ENCODE measurements at regions not wholly inside any gene's neighbourhood (a gene's known extent, or its start where the extent isn't known, plus 50 kb on each side); places are given as distances from the start of the nearest gene placed in this dataset.
A peak's percentile ranks its signal among the peaks of the same experiment; 100 is the strongest.
"Not testable (repeated sequence)": the region's sequence is repeated elsewhere in the genome, so short reads cannot be mapped to it uniquely, and the experiment has no call there.

DNA sequence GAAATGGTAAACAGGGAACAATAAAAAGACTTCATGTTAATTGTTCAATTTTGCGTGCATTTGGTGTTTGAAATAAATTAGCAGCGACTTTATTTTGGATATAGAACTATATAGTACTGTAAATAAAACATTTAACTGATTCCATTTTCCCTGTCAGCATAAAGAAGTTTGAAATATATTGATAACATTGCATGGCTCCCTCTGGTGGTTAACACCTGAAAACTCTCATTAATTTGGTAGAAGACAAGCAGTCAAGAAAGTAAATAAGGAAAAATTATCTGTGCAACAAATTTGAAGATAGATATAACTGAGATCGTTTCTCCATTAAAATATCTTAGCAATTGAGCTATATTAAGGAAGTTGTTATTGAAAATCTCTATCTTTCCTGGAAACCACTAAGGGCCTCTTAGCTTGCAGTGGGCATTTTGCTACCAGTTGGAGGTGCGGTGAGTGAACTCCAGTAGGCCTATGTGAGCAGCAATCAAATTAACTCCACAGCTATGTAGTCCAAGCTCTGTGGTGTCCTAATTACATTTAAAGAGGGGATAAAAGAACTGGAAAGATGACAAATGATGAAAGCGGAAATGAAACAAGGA lies 435.7 kb upstream of the FKBP1C start:
- Mint-ChIP-seq H3K4me1 (ENCODE audit: low read depth) (no peaks in the 10 kb centered on the region), H3K4me3 (ENCODE audit: unreplicated experiment) (no peak overlapping the region), H3K27me3 (ENCODE audit: low read depth) (peaks cover 3% of the 10 kb centered on the region), H3K36me3 (ENCODE audit: low read depth) (no peaks in the 10 kb centered on the region), H3K27ac (ENCODE audit: unreplicated experiment) (no peak overlapping the region), H3K9me3 (ENCODE audit: low read depth) (no peaks in the 10 kb centered on the region)
- DNase-seq (ENCODE audit: low spot score): no peak
- TF ChIP-seq, protein P1, sequence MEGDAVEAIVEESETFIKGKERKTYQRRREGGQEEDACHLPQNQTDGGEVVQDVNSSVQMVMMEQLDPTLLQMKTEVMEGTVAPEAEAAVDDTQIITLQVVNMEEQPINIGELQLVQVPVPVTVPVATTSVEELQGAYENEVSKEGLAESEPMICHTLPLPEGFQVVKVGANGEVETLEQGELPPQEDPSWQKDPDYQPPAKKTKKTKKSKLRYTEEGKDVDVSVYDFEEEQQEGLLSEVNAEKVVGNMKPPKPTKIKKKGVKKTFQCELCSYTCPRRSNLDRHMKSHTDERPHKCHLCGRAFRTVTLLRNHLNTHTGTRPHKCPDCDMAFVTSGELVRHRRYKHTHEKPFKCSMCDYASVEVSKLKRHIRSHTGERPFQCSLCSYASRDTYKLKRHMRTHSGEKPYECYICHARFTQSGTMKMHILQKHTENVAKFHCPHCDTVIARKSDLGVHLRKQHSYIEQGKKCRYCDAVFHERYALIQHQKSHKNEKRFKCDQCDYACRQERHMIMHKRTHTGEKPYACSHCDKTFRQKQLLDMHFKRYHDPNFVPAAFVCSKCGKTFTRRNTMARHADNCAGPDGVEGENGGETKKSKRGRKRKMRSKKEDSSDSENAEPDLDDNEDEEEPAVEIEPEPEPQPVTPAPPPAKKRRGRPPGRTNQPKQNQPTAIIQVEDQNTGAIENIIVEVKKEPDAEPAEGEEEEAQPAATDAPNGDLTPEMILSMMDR (IDR thresholded peaks at IDR 0.05): peak; percentile 83

DNA sequence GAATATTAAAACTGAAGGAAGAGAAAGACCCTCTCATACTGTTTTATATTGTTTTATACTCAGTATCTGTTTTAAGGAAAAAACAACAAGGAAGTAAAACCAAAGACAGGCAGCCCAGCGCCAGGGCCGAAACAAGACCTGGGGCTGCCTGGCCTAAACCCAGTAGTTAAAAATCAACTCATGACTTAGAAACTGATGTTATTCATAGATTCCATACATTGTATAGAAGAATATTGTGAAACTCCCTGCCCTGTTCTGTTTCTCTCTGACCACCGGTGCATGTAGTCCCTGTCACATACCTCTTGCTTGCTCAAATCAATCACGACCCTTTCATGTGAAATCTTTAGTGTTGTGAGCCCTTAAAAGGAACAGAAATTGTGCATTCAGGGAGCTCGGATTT lies 445.1 kb upstream of the FKBP1C start:
- DNase-seq (ENCODE audit: low spot score); H3K27ac Mint-ChIP-seq (ENCODE audit: unreplicated experiment); H3K4me1 Mint-ChIP-seq (ENCODE audit: low read depth); H3K27me3 Mint-ChIP-seq (ENCODE audit: low read depth); H3K9me3 Mint-ChIP-seq (ENCODE audit: low read depth); H3K36me3 Mint-ChIP-seq (ENCODE audit: low read depth); H3K4me3 Mint-ChIP-seq (ENCODE audit: unreplicated experiment): not testable (repeated sequence)

DNA sequence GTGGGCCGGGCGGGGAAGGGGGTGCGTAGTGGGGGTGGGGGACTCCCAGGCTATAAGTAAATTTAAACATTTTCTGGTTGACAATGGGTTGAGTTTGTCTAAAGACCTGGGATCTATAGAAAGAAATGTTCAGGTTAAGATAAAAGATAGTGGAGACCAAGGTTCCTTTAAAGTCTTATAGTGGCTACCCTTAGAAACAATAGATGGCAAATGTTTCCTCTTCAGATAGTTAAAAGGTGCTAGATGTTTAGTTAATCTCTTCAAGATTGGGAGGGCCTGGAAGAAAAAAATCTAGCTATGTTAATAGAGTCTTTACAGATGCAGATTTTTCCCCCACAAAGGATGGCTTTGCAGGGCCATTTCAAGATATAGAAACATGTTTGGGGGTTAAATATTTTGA lies 446.4 kb upstream of the FKBP1C start:
- no peaks in the 10 kb centered on the region for H3K27me3 Mint-ChIP-seq (ENCODE audit: low read depth)
- no peak overlapping the region for H3K27ac Mint-ChIP-seq (ENCODE audit: unreplicated experiment)
- H3K4me1 Mint-ChIP-seq (ENCODE audit: low read depth): no peaks in the 10 kb centered on the region
- H3K9me3 Mint-ChIP-seq (ENCODE audit: low read depth): no peaks in the 10 kb centered on the region
- no peak for DNase-seq (ENCODE audit: low spot score)
- no peaks in the 10 kb centered on the region for H3K36me3 Mint-ChIP-seq (ENCODE audit: low read depth)
- TF ChIP-seq, protein P1 (IDR thresholded peaks at IDR 0.05): no peak
- no peak overlapping the region for H3K4me3 Mint-ChIP-seq (ENCODE audit: unreplicated experiment)

DNA sequence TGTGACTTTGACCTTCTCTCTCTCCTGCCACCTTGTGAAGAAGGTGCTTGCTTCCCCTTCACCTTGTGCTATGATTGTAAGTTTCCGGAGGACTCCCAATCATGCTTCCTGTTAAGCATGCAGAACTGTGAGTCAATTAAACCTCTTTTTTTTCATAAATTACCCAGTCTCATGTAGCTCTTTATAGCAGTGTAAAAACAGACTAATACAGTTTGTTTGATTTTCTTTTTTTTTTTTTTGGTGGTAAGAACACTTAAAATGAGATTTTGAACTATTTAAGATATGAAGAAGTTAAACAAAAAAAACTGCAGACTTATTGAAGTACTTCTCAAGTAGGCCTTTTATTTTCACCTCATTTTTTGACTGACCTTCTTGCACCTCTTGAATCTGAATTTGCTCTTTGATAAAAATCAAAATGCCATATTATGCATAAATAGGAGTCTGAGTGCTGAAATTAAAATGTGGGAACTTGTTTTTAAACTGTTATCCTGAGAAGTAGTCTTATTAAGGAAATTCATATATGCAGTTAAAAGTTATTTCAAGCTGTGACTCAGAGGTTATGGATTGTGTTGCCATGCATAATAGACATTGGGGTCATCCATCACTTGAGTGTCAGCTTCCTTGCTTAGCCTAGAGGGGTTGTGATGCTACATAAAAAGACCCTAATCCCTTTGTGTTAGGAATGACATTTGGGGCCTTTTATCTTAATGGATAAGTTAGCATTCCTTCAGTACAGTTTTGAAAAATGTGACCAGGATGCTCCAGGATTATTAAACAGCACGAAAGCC lies 447.9 kb upstream of the FKBP1C start:
- no peaks in the 10 kb centered on the region for H3K9me3 Mint-ChIP-seq (ENCODE audit: low read depth)

DNA sequence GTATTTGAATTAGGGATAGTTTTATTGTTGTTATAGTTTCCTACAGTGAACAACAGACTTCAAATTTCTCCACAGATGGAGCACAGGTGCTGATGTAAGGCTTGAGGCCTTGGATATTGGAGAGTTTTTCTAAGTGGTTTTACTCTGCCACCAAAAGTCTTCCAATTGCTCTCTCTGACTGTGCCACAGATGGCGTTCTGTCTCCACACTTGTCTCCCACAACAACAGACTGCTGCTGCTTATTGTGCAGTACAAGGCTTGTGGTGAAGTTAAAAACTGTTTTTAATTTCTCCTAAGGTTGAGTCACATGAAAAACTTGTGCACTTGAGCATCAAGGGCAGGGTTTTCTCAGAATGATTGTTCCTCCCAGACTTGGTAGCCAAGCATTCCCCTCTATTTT lies 460.9 kb upstream of the KHDRBS2 start:
- H3K27me3 Mint-ChIP-seq (ENCODE audit: low read depth): peaks cover 1% of the 10 kb centered on the region
- H3K36me3 Mint-ChIP-seq (ENCODE audit: low read depth): no peaks in the 10 kb centered on the region
- H3K4me3 Mint-ChIP-seq (ENCODE audit: unreplicated experiment): no peak overlapping the region
- no peaks in the 10 kb centered on the region for H3K9me3 Mint-ChIP-seq (ENCODE audit: low read depth)
- no peaks in the 10 kb centered on the region for H3K4me1 Mint-ChIP-seq (ENCODE audit: low read depth)
- TF ChIP-seq, protein P1 (IDR thresholded peaks at IDR 0.05): no peak
- DNase-seq (ENCODE audit: low spot score): no peak
- no peak overlapping the region for H3K27ac Mint-ChIP-seq (ENCODE audit: unreplicated experiment)

More for the DNA sequence above, 447.9 kb upstream of the FKBP1C start:
- Mint-ChIP-seq H3K27me3 (ENCODE audit: low read depth) (no peaks in the 10 kb centered on the region), H3K36me3 (ENCODE audit: low read depth) (no peaks in the 10 kb centered on the region), H3K27ac (ENCODE audit: unreplicated experiment) (no peak overlapping the region), H3K4me1 (ENCODE audit: low read depth) (no peaks in the 10 kb centered on the region), H3K4me3 (ENCODE audit: unreplicated experiment) (no peak overlapping the region)
- DNase-seq (ENCODE audit: low spot score): no peak
- TF ChIP-seq, protein P1 (IDR thresholded peaks at IDR 0.05): no peak

DNA sequence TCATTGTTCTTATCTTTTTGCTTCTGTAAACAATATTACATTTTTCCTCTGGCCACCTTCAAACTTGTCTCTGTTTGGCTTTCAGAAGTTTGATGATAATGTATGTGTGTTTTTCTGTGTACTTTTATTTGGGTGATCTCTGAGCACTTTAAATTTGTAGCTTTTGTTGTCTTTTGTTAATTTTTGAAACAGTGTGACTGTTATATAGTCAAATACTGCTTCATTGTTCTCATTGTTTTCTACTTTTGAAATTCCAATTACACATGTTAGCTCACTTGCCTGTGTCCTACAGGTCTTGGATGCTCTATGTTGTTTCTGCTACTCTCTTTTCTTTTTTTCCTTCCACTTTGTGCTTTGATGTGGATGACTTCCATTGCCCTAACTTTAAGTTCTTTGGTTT lies 460.1 kb upstream of the KHDRBS2 start:
- no peak overlapping the region for H3K4me3 Mint-ChIP-seq (ENCODE audit: unreplicated experiment)
- DNase-seq (ENCODE audit: low spot score): no peak
- TF ChIP-seq, protein P1 (IDR thresholded peaks at IDR 0.05): no peak
- H3K9me3 Mint-ChIP-seq (ENCODE audit: low read depth): no peaks in the 10 kb centered on the region
- H3K27me3 Mint-ChIP-seq (ENCODE audit: low read depth): peaks cover 3% of the 10 kb centered on the region
- no peaks in the 10 kb centered on the region for H3K4me1 Mint-ChIP-seq (ENCODE audit: low read depth)
- H3K36me3 Mint-ChIP-seq (ENCODE audit: low read depth): no peaks in the 10 kb centered on the region
- no peak overlapping the region for H3K27ac Mint-ChIP-seq (ENCODE audit: unreplicated experiment)

All from chondrocyte (in vitro differentiated cells).